HepG2 (cell line): ENCODE measurements at regions not wholly inside any gene's neighbourhood (a gene's known extent, or its start where the extent isn't known, plus 50 kb on each side); places are given as distances from the start of the nearest gene placed in this dataset.

Experiments used
- ATAC-seq: fragments of 200-7000 bp; cut with Tn5 transposase; 3 replicates; pipeline ENCODE4 v1.9.1; 2020; ENCODE audit warnings: mild to moderate bottlenecking, moderate library complexity
- BruUV-seq: library from RNA; stranded (reverse); fragments of 400-500 nt; replicated peaks from 2 replicates; lab custom pipeline; 2021; lab: Mats Ljungman, UMichigan
- CTCF ChIA-PET: fragments of 300-600 bp; formaldehyde crosslinking; extraction: SDS; loops from one replicate; lab custom pipeline; 2021; ENCODE audit warnings: low total read pairs, inconsistent platforms, low intra/inter-chr PET ratio; lab: Yijun Ruan, JAX
- POLR2A ChIA-PET: fragments of 350-600 bp; sonication (Branson Sonifier 250); formaldehyde crosslinking; loops from one replicate; lab custom pipeline; 2020; ENCODE audit warnings: antibody characterized with exemption, inconsistent platforms; lab: Yijun Ruan, JAX
- DNase-seq: peaks from one replicate; pipeline ENCODE4 v3.0.0-alpha.2; 2015; ENCODE audit warnings: low spot score
- FAIRE-seq: peaks from 3 replicates; lab custom pipeline; 2011; peaks lifted over from hg19 to GRCh38; lab: Jason Lieb, UNC
- H2AFZ ChIP-seq: one replicate; pipeline ENCODE4 v1.6.1; 2011; ENCODE audit warnings: low read length, inconsistent platforms
- H3K27ac ChIP-seq: fragments of 300-600 bp; 3 replicates; pipeline ENCODE4 v1.8.0; 2011; ENCODE audit warnings: mixed run types, mild to moderate bottlenecking, mixed read lengths, low read length, inconsistent platforms; ENCODE audit not compliant: insufficient read depth; ENCODE audit errors: extremely low read length
- H3K27me3 ChIP-seq, 2 experiments: fragments of 200-600 bp in 1 of 2; 2 replicates in 1 of 2; 3 replicates in 1 of 2; pipeline versions ENCODE4 v1.6.0 to v1.8.0; 2011; ENCODE audit warnings: low read length in 2 of 2, mild to moderate bottlenecking in 2 of 2, moderate library complexity in 2 of 2, inconsistent platforms in 1 of 2; ENCODE audit not compliant: insufficient read depth in 2 of 2, control insufficient read depth in 1 of 2
- H3K36me3 ChIP-seq, 2 experiments: fragments of 200-600 bp in 1 of 2; replicated peaks in 1 of 2; 2 replicates in 1 of 2; 3 replicates in 1 of 2; pipeline versions ENCODE4 v1.5.1 to v1.8.0; 2011; ENCODE audit warnings: low read length in 2 of 2, inconsistent platforms in 1 of 2; ENCODE audit not compliant: insufficient read depth in 2 of 2, control insufficient read depth in 1 of 2
- H3K4me1 ChIP-seq: 2 replicates; pipeline ENCODE4 v1.5.1; 2012; ENCODE audit warnings: low read length, inconsistent platforms; ENCODE audit not compliant: insufficient read depth
- H3K4me2 ChIP-seq: 2 replicates; pipeline ENCODE4 v1.6.0; 2011; ENCODE audit warnings: low read depth, low read length, inconsistent platforms
- H3K4me3 ChIP-seq, 3 experiments: fragments of 200-600 bp in 1 of 3; sonication (generic), shearing (Covaris generic) in 1 of 3; replicated peaks in 1 of 3; 2 replicates each; pipeline ENCODE4 v1.5.1; 2011 to 2016; ENCODE audit warnings: low read length in 3 of 3, inconsistent platforms in 2 of 3, low read depth in 2 of 3, mild to moderate bottlenecking in 2 of 3, control low read depth in 1 of 3, mixed read lengths in 1 of 3; ENCODE audit not compliant: insufficient read depth in 1 of 3
- H3K79me2 ChIP-seq: one replicate; pipeline ENCODE4 v1.6.1; 2011; ENCODE audit warnings: low read length, inconsistent platforms; ENCODE audit not compliant: insufficient read depth
- H3K9ac ChIP-seq: 2 replicates; pipeline ENCODE4 v1.6.0; 2011; ENCODE audit warnings: mild to moderate bottlenecking, low read depth, low read length, inconsistent platforms; ENCODE audit not compliant: insufficient read depth
- H3K9me3 ChIP-seq: 2 replicates; pipeline ENCODE4 v1.5.1; 2012; ENCODE audit warnings: mild to moderate bottlenecking, low read length
- H4K20me1 ChIP-seq: 2 replicates; pipeline ENCODE4 v1.6.0; 2011; ENCODE audit warnings: inconsistent platforms, mild to moderate bottlenecking, low read length, moderate library complexity; ENCODE audit not compliant: insufficient read depth
- ATF1 ChIP-seq: IDR thresholded peaks from 2 replicates; pipeline ENCODE4 v1.6.1; 2016; ENCODE audit warnings: mild to moderate bottlenecking, control low read depth
- MZF1 ChIP-seq: sonication (generic); formaldehyde crosslinking; IDR thresholded peaks from 2 replicates; pipeline ENCODE4 v1.8.1; 2023; ENCODE audit warnings: mild to moderate bottlenecking, missing genetic modification reagents, borderline replicate concordance
- PCBP1 ChIP-seq: fragments of 200-400 bp; formaldehyde crosslinking; IDR thresholded peaks from 2 replicates; pipeline ENCODE4 v1.6.1; 2017; ENCODE audit warnings: mild to moderate bottlenecking, low read depth, low read length, borderline replicate concordance
- PLSCR1 ChIP-seq: sonication (generic); formaldehyde crosslinking; IDR thresholded peaks from 2 replicates; pipeline ENCODE4 v1.5.0; 2020; ENCODE audit warnings: missing genetic modification reagents, mild to moderate bottlenecking, borderline replicate concordance
- RARA ChIP-seq: IDR thresholded peaks from 2 replicates; pipeline ENCODE4 v1.6.1; 2016; ENCODE audit warnings: missing genetic modification reagents, missing compliant biosample characterization
- THAP11 ChIP-seq: IDR thresholded peaks from 2 replicates; pipeline ENCODE4 v1.6.1; 2016; ENCODE audit warnings: missing biosample characterization, missing genetic modification reagents
- TOPORS ChIP-seq: sonication (generic); formaldehyde crosslinking; IDR thresholded peaks from 2 replicates; pipeline ENCODE4 v1.8.0; 2023; ENCODE audit warnings: mild to moderate bottlenecking, missing genetic modification reagents
- ZNF549 ChIP-seq: sonication (generic); formaldehyde crosslinking; IDR thresholded peaks from 2 replicates; pipeline ENCODE4 v1.5.0; 2020; ENCODE audit warnings: missing genetic modification reagents
- WGBS: methylation state at CpG from one replicate; pipeline ENCODE4 v1.1.6; 2017; ENCODE audit warnings: low lambda C conversion rate; 5-methylcytosine and 5-hydroxymethylcytosine counted together
- in situ Hi-C: cut with HindIII; loops from 2 replicates; pipeline ENCODE4 v1.10.0; 2017; ENCODE audit warnings: low pct_unique_long_range_greater_than_20kb; ENCODE audit not compliant: extremely low pct_ligation_motif_present
- intact Hi-C: fragments of 100-400 bp; cut with micrococcal nuclease; formaldehyde crosslinking; loops from one replicate; pipeline ENCODE4 v1.10.0; 2022; ENCODE audit not compliant: unreplicated experiment
- TF ChIP-seq, protein P1 (sequence below): sonication (generic); formaldehyde crosslinking; IDR thresholded peaks from 2 replicates; pipeline ENCODE4 v1.8.1; 2023; ENCODE audit warnings: mild to moderate bottlenecking, missing genetic modification reagents
- TF ChIP-seq, protein P2 (sequence below): fragments of 450-650 bp; IDR thresholded peaks from 2 replicates; pipeline ENCODE4 v1.6.1; 2016
- TF ChIP-seq, protein P3 (sequence below): sonication (generic); formaldehyde crosslinking; IDR thresholded peaks from 2 replicates; pipeline ENCODE4 v1.8.1; 2022; ENCODE audit warnings: low read depth, mild to moderate bottlenecking, missing genetic modification reagents

DNA sequence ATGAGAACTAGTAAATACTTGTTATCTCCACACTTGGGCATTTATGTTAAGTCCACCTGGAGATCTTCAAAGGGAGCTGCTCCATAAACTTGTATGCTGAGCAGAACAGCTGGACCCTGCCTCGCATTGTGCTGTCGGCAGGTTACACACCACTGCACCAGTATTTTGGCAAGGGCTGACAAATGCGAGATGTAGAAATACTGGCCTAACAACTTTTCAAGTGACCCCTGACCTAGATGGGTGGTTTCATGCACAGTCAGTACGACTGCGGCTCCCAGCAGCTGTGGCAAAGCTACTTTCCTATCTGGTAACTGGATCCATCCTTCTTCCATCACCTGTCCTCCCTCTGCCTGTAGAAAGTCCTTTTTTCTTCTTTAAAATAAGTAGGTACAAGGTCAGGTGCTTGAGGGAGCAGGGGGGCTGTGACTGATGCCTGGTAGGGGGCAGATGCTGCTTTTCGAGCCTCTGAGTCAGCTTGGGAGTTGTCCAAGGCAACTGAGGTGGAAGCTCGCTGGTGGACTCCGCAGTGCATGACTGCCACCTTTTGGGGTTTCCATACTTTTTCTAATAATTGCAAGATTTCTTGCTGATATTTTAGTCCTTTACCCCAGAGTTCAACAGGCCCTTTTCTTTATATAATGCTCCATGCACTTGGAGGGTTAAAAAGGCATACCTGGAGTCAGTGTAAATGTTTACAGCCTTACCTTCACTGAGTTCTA is 86.8 kb downstream of the SLC25A15 start:
- Histone ChIP-seq H3K79me2 (no peaks in the 10 kb centered on the region), H3K9ac (no peak overlapping the region), H3K4me1 (peaks cover 21% of the 10 kb centered on the region), H3K36me3 (peaks cover 0 to 7% of the 10 kb centered on the region in 2 experiments; a peak in 1 of 5 replicates), H3K4me2 (no peak overlapping the region), H2AFZ (no peak overlapping the region), H4K20me1 (no peaks in the 10 kb centered on the region), H3K27ac (no peak overlapping the region), H3K27me3 (no peaks in the 10 kb centered on the region), H3K4me3 (no peak overlapping the region), H3K9me3 (peaks cover 63% of the 10 kb centered on the region)
- intact Hi-C loops = no loop called here
- DNase-seq (no peak), FAIRE-seq (no peak), ATAC-seq (no peak)
- no TSS peak for BruUV-seq
- no peak for TF ChIP-seq PLSCR1 (CRISPR knock-in tag)
- 95% methylated on average over 6 of the region's 8 CpGs for WGBS
- in situ Hi-C loops = no loop called here
- POLR2A ChIA-PET = no interaction called here
- CTCF ChIA-PET = no interaction called here

- Histone ChIP-seq H3K36me3 (peaks cover 0 to 7% of the 10 kb centered on the region in 2 experiments; a peak in 1 of 5 replicates), H4K20me1 (no peaks in the 10 kb centered on the region), H3K4me2 (no peak overlapping the region), H3K4me3 (no peak overlapping the region), H3K27me3 (no peaks in the 10 kb centered on the region), H3K27ac (no peak overlapping the region), H3K4me1 (peaks cover 25% of the 10 kb centered on the region), H3K79me2 (no peaks in the 10 kb centered on the region), H3K9me3 (peaks cover 52% of the 10 kb centered on the region), H2AFZ (no peak overlapping the region), H3K9ac (no peak overlapping the region)
- intact Hi-C loops = no loop called here
- BruUV-seq = no TSS peak
- POLR2A ChIA-PET = no interaction called here
- ATAC-seq = no peak
- in situ Hi-C loops = no loop called here
- no peak for FAIRE-seq
- DNase-seq = no peak
- 86% methylated on average over 2 of the region's 2 CpGs for WGBS
- CTCF ChIA-PET = no interaction called here
- TF ChIP-seq ZNF549 (CRISPR knock-in tag) (no peak), RARA (CRISPR knock-in tag) (no peak), ATF1 (CRISPR knock-in tag) (no peak), PCBP1 (no peak), THAP11 (CRISPR knock-in tag) (no peak), MZF1 (no peak), TOPORS (no peak)
- TF ChIP-seq, protein P1, sequence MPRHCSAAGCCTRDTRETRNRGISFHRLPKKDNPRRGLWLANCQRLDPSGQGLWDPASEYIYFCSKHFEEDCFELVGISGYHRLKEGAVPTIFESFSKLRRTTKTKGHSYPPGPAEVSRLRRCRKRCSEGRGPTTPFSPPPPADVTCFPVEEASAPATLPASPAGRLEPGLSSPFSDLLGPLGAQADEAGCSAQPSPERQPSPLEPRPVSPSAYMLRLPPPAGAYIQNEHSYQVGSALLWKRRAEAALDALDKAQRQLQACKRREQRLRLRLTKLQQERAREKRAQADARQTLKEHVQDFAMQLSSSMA = no peak
- TF ChIP-seq, protein P2, sequence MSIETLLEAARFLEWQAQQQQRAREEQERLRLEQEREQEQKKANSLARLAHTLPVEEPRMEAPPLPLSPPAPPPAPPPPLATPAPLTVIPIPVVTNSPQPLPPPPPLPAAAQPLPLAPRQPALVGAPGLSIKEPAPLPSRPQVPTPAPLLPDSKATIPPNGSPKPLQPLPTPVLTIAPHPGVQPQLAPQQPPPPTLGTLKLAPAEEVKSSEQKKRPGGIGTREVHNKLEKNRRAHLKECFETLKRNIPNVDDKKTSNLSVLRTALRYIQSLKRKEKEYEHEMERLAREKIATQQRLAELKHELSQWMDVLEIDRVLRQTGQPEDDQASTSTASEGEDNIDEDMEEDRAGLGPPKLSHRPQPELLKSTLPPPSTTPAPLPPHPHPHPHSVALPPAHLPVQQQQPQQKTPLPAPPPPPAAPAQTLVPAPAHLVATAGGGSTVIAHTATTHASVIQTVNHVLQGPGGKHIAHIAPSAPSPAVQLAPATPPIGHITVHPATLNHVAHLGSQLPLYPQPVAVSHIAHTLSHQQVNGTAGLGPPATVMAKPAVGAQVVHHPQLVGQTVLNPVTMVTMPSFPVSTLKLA = no peak
- TF ChIP-seq, protein P3, sequence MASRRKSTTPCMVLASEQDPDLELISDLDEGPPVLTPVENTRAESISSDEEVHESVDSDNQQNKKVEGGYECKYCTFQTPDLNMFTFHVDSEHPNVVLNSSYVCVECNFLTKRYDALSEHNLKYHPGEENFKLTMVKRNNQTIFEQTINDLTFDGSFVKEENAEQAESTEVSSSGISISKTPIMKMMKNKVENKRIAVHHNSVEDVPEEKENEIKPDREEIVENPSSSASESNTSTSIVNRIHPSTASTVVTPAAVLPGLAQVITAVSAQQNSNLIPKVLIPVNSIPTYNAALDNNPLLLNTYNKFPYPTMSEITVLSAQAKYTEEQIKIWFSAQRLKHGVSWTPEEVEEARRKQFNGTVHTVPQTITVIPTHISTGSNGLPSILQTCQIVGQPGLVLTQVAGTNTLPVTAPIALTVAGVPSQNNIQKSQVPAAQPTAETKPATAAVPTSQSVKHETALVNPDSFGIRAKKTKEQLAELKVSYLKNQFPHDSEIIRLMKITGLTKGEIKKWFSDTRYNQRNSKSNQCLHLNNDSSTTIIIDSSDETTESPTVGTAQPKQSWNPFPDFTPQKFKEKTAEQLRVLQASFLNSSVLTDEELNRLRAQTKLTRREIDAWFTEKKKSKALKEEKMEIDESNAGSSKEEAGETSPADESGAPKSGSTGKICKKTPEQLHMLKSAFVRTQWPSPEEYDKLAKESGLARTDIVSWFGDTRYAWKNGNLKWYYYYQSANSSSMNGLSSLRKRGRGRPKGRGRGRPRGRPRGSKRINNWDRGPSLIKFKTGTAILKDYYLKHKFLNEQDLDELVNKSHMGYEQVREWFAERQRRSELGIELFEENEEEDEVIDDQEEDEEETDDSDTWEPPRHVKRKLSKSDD (CRISPR knock-in tag) = no peak
Observed at GRCh38 chr13:40878321-40878720, 88.9 kb downstream of the SLC25A15 start.
